ENCODE measurements at regions not wholly inside any gene's neighbourhood (a gene's known extent, or its start where the extent isn't known, plus 50 kb on each side); places are given as distances from the start of the nearest gene placed in this dataset.

GRCh38 chr7:156074084-156074483 lies 261.8 kb upstream of the SHH start:
- Histone ChIP-seq H3K4me1 (ENCODE audit: control insufficient read depth, insufficient read depth, low read length) (no peaks in the 10 kb centered on the region), H4K91ac (ENCODE audit: insufficient read depth, low read depth, low read length) (no peak overlapping the region), H2AK9ac (replicated peaks; ENCODE audit: low read depth, low read length, poor library complexity) (no peak overlapping the region), H3K9ac (ENCODE audit: low read depth, low read length) (no peak overlapping the region), H3K9me1 (ENCODE audit: insufficient read depth, low read length) (no peaks in the 10 kb centered on the region), H2AFZ (replicated peaks; ENCODE audit: low read length, poor library complexity) (no peak overlapping the region), H3K4me3 (ENCODE audit: insufficient read depth, low read depth, low read length) (no peak overlapping the region), H3K79me1 (ENCODE audit: low read depth in 1 of 2, low read length in 2 of 2) (no peaks in the 10 kb centered on the region), H4K20me1 (ENCODE audit: insufficient read depth, low read length) (no peaks in the 10 kb centered on the region), H4K5ac (ENCODE audit: low read depth, low read length) (no peak overlapping the region), H3K27ac (ENCODE audit: insufficient read depth, low read length) (no peak overlapping the region), H3K4ac (ENCODE audit: low read depth, low read length) (no peak overlapping the region), H2BK120ac (ENCODE audit: low read depth, low read length) (no peak overlapping the region), H2BK15ac (ENCODE audit: low read depth, low read length) (no peak overlapping the region), H3K9me3 (ENCODE audit: control insufficient read depth, insufficient read depth, low read length) (peaks cover 20% of the 10 kb centered on the region), H3K36me3 (ENCODE audit: control insufficient read depth, insufficient read depth, low read length) (no peaks in the 10 kb centered on the region), H2BK5ac (ENCODE audit: low read depth, low read length, poor library complexity, severe bottlenecking) (no peak overlapping the region), H3K4me2 (ENCODE audit: low read depth, low read length) (no peak overlapping the region), H3K56ac (ENCODE audit: extremely low read depth, insufficient read depth, low read length) (no peak overlapping the region), H3K18ac (ENCODE audit: low read depth, low read length) (no peak overlapping the region), H3K27me3 (ENCODE audit: control insufficient read depth, insufficient read depth, low read length) (no peaks in the 10 kb centered on the region), H3K14ac (replicated peaks; ENCODE audit: low read depth, low read length) (no peak overlapping the region), H3K23ac (ENCODE audit: low read depth, low read length) (no peak overlapping the region), H2BK20ac (ENCODE audit: low read depth, low read length) (no peak overlapping the region), H4K8ac (ENCODE audit: low read depth in 2 of 2, low read length in 2 of 2) (no peak overlapping the region), H2AK5ac (ENCODE audit: low read depth, low read length) (no peak overlapping the region)
- ChIA-PET CTCF (no interaction called here), POLR2A (ENCODE audit: unreplicated experiment) (no interaction called here)
- in situ Hi-C loops (cut with MboI; ENCODE audit: low sequenced_read_pairs) = no loop called here
- ATAC-seq (ENCODE audit: low read depth) = no peak
- TF ChIP-seq CTCF (conservative IDR thresholded peaks at IDR 0.05; ENCODE audit: low read depth, low read length) = no peak
- dilution Hi-C loops (cut with HindIII; ENCODE audit: low sequenced_read_pairs, unreplicated experiment) = no loop called here
- WGBS, 2 experiments (ENCODE audit: extremely low coverage in 2 of 2, insufficient read length in 1 of 2) = no CpG with 5 or more reads among the region's 11 CpGs
- no TSS peak for BruUV-seq (replicated peaks)
- intact Hi-C loops (cut with micrococcal nuclease) = no loop called here
- DNase-seq = no peak
